ENCODE measurements at regions not wholly inside any gene's neighbourhood (a gene's known extent, or its start where the extent isn't known, plus 50 kb on each side); places are given as distances from the start of the nearest gene placed in this dataset.

- Histone ChIP-seq H3K9me3 (ENCODE audit: insufficient read depth, low read depth, low read length) (no peaks in the 10 kb centered on the region), H3K4me1 (ENCODE audit: insufficient read depth, low read length) (peaks cover 26% of the 10 kb centered on the region), H2AFZ (ENCODE audit: low read depth, low read length) (peak overlapping the region; percentile 50), H3K27me3 (ENCODE audit: insufficient read depth, low read length) (no peaks in the 10 kb centered on the region), H3K9ac (ENCODE audit: low read length) (no peak overlapping the region), H4K20me1 (ENCODE audit: insufficient read depth, low read length) (no peaks in the 10 kb centered on the region), H3K79me2 (ENCODE audit: insufficient read depth, low read length) (no peaks in the 10 kb centered on the region), H3K27ac (ENCODE audit: low read depth, low read length) (no peak overlapping the region), H3K36me3 (ENCODE audit: insufficient read depth, low read length) (no peaks in the 10 kb centered on the region), H3K4me2 (ENCODE audit: low read length) (no peak overlapping the region), H3K4me3 (ENCODE audit: insufficient read depth, low read depth, low read length) (no peak overlapping the region)
- Mint-ChIP-seq H3K27ac (ENCODE audit: unreplicated experiment) (no peak overlapping the region), H3K9me3 (ENCODE audit: unreplicated experiment) (no peaks in the 10 kb centered on the region), H3K27me3 (ENCODE audit: low read depth, unreplicated experiment) (peaks cover 2% of the 10 kb centered on the region), H3K4me1 (ENCODE audit: low read depth, unreplicated experiment) (peaks cover 29% of the 10 kb centered on the region), H3K36me3 (ENCODE audit: low read depth, unreplicated experiment) (no peaks in the 10 kb centered on the region), H3K4me3 (ENCODE audit: unreplicated experiment) (no peak overlapping the region)
- DNase-seq (ENCODE audit: low read depth) (peak; percentile 44), FAIRE-seq (peak; percentile 13)
- TF ChIP-seq EZH2 (IDR thresholded peaks at IDR 0.05; ENCODE audit: insufficient read depth, low read length), result no peak
- TF ChIP-seq, protein P1, sequence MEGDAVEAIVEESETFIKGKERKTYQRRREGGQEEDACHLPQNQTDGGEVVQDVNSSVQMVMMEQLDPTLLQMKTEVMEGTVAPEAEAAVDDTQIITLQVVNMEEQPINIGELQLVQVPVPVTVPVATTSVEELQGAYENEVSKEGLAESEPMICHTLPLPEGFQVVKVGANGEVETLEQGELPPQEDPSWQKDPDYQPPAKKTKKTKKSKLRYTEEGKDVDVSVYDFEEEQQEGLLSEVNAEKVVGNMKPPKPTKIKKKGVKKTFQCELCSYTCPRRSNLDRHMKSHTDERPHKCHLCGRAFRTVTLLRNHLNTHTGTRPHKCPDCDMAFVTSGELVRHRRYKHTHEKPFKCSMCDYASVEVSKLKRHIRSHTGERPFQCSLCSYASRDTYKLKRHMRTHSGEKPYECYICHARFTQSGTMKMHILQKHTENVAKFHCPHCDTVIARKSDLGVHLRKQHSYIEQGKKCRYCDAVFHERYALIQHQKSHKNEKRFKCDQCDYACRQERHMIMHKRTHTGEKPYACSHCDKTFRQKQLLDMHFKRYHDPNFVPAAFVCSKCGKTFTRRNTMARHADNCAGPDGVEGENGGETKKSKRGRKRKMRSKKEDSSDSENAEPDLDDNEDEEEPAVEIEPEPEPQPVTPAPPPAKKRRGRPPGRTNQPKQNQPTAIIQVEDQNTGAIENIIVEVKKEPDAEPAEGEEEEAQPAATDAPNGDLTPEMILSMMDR (IDR thresholded peaks at IDR 0.05; ENCODE audit: insufficient read depth, low read depth, low read length), result peak; percentile 75
These were observed 625.2 kb downstream of the LMO4 start for GRCh38 chr1:87953732-87954344.

GRCh38 chr1:87955038-87955437 is 626.4 kb downstream of the LMO4 start:
- Histone ChIP-seq H3K9me3 (ENCODE audit: insufficient read depth, low read depth, low read length) (no peaks in the 10 kb centered on the region), H3K4me2 (ENCODE audit: low read length) (no peak overlapping the region), H3K27ac (ENCODE audit: low read depth, low read length) (peak overlapping the region; percentile 72), H3K79me2 (ENCODE audit: insufficient read depth, low read length) (no peaks in the 10 kb centered on the region), H3K36me3 (ENCODE audit: insufficient read depth, low read length) (no peaks in the 10 kb centered on the region), H4K20me1 (ENCODE audit: insufficient read depth, low read length) (no peaks in the 10 kb centered on the region), H3K4me3 (ENCODE audit: insufficient read depth, low read depth, low read length) (no peak overlapping the region), H3K27me3 (ENCODE audit: insufficient read depth, low read length) (no peaks in the 10 kb centered on the region), H2AFZ (ENCODE audit: low read depth, low read length) (peak overlapping the region; percentile 38), H3K4me1 (ENCODE audit: insufficient read depth, low read length) (peaks cover 26% of the 10 kb centered on the region), H3K9ac (ENCODE audit: low read length) (peak overlapping the region; percentile 55)
- TF ChIP-seq, protein P1 (IDR thresholded peaks at IDR 0.05; ENCODE audit: insufficient read depth, low read depth, low read length), result no peak
- no peak overlapping the region for H3K4me3 Mint-ChIP-seq (ENCODE audit: unreplicated experiment)
- no peaks in the 10 kb centered on the region for H3K27me3 Mint-ChIP-seq (ENCODE audit: low read depth, unreplicated experiment)
- H3K36me3 Mint-ChIP-seq (ENCODE audit: low read depth, unreplicated experiment), result no peaks in the 10 kb centered on the region
- no peaks in the 10 kb centered on the region for H3K9me3 Mint-ChIP-seq (ENCODE audit: unreplicated experiment)
- no peak for FAIRE-seq
- peak overlapping the region; percentile 23 for H3K27ac Mint-ChIP-seq (ENCODE audit: unreplicated experiment)
- DNase-seq (ENCODE audit: low read depth), result no peak
- H3K4me1 Mint-ChIP-seq (ENCODE audit: low read depth, unreplicated experiment), result peaks cover 29% of the 10 kb centered on the region

DNA sequence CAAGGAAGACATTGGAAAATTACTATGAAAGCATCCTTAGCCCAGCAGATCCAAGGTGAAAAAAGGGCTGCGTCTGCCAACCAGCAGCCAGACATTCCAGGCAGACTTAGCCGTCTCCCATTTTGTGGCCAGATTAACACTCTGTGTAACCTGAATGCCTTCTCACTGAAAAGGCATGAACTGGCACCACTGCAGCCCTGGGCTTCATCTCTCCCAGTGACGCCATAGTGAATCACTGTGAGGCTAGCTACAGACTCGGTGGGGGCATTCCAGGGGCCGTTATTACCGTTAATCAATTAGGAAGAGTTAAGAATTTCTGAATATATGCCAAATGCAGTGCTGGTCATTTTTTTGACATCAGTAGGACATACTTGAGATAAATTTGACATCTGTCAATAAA is 627.4 kb downstream of the LMO4 start:
- TF ChIP-seq EZH2 (IDR thresholded peaks at IDR 0.05; ENCODE audit: insufficient read depth, low read length), result no peak
- TF ChIP-seq, protein P1 (IDR thresholded peaks at IDR 0.05; ENCODE audit: insufficient read depth, low read depth, low read length), result no peak
- Histone ChIP-seq H3K79me2 (ENCODE audit: insufficient read depth, low read length) (no peaks in the 10 kb centered on the region), H3K9ac (ENCODE audit: low read length) (peak overlapping the region; percentile 55), H3K27me3 (ENCODE audit: insufficient read depth, low read length) (no peaks in the 10 kb centered on the region), H3K4me3 (ENCODE audit: insufficient read depth, low read depth, low read length) (peak overlapping the region; percentile 24), H2AFZ (ENCODE audit: low read depth, low read length) (no peak overlapping the region), H3K36me3 (ENCODE audit: insufficient read depth, low read length) (no peaks in the 10 kb centered on the region), H3K4me2 (ENCODE audit: low read length) (peak overlapping the region; percentile 69), H3K27ac (ENCODE audit: low read depth, low read length) (peak overlapping the region; percentile 72), H4K20me1 (ENCODE audit: insufficient read depth, low read length) (no peaks in the 10 kb centered on the region), H3K9me3 (ENCODE audit: insufficient read depth, low read depth, low read length) (no peaks in the 10 kb centered on the region), H3K4me1 (ENCODE audit: insufficient read depth, low read length) (peaks cover 26% of the 10 kb centered on the region)
- no peaks in the 10 kb centered on the region for H3K9me3 Mint-ChIP-seq (ENCODE audit: unreplicated experiment)
- peak overlapping the region; percentile 55 for H3K27ac Mint-ChIP-seq (ENCODE audit: unreplicated experiment)
- no peaks in the 10 kb centered on the region for H3K36me3 Mint-ChIP-seq (ENCODE audit: low read depth, unreplicated experiment)
- H3K4me1 Mint-ChIP-seq (ENCODE audit: low read depth, unreplicated experiment), result peaks cover 29% of the 10 kb centered on the region
- no peak overlapping the region for H3K4me3 Mint-ChIP-seq (ENCODE audit: unreplicated experiment)
- peak; percentile 97 for FAIRE-seq
- DNase-seq (ENCODE audit: low read depth), result peak; percentile 99
- H3K27me3 Mint-ChIP-seq (ENCODE audit: low read depth, unreplicated experiment), result no peaks in the 10 kb centered on the region
